HG03469 (cell line): ENCODE measurements at regions not wholly inside any gene's neighbourhood (a gene's known extent, or its start where the extent isn't known, plus 50 kb on each side); places are given as distances from the start of the nearest gene placed in this dataset.
"Not testable (repeated sequence)": the region's sequence is repeated elsewhere in the genome, so short reads cannot be mapped to it uniquely, and the experiment has no call there.

ENCODE experiments used
- ATAC-seq: cut with Tn5 transposase; IDR thresholded peaks from one replicate; pipeline ENCODE4 v1.9.1; 2021; ENCODE audit warnings: mild to moderate bottlenecking, moderate library complexity, moderate number of reproducible peaks; ENCODE audit not compliant: unreplicated experiment

DNA sequence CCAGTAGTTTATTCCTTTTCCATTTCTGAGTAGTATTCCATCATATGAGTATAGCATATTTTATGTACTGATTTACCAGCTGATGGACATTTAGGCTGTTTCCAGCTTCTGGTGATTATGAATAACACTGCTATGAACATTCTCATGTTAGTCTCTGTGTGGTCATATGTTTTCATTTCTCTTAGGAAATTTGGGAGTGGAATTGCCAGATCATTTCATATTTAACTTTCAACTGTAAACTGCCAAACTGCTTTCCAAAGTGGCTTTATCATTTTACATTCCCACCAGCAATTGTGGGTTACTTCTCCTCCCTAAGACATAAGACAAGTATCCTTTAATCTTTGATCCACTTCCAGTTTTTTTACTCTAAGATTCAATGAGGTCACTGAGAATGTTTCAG lies 85.7 kb upstream of the RALGPS2 start:
- ATAC-seq = no peak

GRCh38 chr1:178642282-178642681 lies 82.8 kb upstream of the RALGPS2 start:
- no peak for ATAC-seq

DNA sequence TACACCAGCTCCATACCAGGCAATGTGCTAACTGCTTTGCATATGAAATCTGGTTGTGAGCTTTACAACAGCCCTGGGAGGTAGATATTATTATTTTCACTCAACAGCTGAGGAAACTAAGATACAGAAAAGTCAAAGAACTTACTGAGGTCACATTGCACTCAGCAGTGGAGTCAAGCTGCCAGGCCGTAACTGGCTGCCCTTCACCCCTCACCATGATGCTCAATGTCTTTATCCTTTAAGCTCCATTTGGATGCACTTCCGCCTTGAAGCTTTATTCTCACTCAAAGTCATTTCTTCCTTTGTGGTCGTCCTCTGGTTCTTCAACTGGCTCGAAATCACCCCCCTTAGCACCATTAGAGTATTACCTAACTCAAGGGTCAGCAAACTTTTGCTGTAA lies 81.7 kb upstream of the RALGPS2 start:
- no peak for ATAC-seq

GRCh38 chr1:178643831-178644230 lies 81.2 kb upstream of the RALGPS2 start:
- no peak for ATAC-seq

DNA sequence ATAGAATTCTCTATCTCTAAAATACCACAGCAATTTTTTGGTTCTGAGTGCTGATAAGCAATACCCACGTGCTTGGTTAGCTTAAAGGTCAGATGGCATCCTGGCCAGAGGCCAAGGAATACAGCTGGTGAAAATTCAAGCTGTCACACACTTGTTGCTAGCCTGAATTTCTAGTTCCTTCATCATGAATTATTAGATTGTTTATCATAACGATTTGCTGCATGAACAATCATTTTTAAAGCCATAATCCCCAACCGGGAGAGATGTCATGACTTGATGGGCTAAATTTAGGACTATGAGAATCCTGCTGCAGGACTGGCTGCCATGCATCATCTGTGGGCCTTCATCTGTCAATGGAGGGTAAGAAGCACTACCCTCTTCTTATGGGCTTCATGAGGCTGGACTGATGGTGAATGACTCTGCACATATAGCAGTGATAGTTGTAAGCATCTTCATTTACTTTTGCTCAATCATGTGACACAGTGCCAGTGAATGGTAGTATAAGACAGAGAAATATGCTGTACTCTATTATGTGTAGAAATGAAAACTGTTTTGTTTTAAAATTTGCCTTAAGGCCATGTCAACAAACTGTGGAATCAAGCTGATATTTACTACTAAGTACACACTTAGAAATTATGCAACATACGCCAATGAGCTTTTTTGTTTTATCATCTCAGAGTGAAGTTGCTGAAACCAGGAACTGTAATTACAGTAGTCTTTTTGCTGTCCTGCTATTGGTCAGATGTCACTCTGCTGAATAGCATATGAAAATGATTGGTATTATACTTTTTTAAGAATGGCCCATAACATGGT lies 80.5 kb upstream of the RALGPS2 start:
- no peak for ATAC-seq

GRCh38 chr1:178645157-178645807 lies 79.8 kb upstream of the RALGPS2 start:
- ATAC-seq = no peak

- no peak for ATAC-seq
These were observed 79.2 kb upstream of the RALGPS2 start for GRCh38 chr1:178645808-178646200.

- ATAC-seq = no peak
These were observed 78.2 kb upstream of the RALGPS2 start for GRCh38 chr1:178646821-178647220.

DNA sequence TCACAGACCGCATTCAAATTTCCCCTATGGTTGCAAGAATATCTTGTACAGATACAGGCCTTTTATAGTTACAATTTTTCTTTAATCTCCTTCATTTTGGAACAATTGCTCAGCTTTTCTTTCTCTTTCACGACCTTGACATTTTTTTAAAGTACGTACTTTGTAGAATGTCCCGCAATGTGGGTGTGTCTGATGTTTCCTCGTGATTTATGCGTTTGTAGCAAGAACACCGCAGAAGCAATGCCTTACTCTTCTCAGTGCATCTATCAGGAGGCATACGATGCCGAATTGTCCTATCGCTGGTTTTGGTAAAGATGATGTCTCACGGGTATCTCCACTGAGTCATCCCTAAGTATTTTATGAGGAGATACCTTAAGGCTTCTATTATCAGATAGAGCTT lies 76.9 kb upstream of the RALGPS2 start:
- ATAC-seq = no peak

- ATAC-seq = no peak
These were observed 75.3 kb upstream of the RALGPS2 start for GRCh38 chr1:178649582-178650350.

- ATAC-seq = no peak
These were observed 74.0 kb upstream of the RALGPS2 start for GRCh38 chr1:178650934-178651511.

- ATAC-seq = no peak
These were observed 73.3 kb upstream of the RALGPS2 start for GRCh38 chr1:178651742-178652141.

- ATAC-seq = no peak
These were observed 72.2 kb upstream of the RALGPS2 start for GRCh38 chr1:178652506-178653490.

DNA sequence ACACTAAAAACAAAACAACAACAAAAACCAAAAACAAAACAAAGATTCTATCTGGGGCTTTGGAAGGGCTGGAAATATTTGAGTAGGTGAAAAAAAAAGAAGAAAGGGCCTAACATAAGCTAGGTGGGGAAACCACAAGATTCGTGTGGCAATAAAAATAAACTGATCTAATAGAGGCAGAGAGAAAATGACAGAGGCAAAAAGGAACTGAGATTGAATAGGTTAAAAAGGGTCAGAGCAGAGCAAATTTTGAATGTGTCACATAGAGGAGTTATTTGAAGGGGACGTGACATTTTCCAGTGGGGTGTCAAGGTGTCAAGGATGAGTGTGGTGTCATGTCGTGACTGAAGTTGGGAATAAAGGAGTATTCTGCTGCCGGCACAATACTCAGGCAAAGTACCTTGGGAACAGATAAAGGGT lies 65.2 kb upstream of the RALGPS2 start:
- peak; percentile 58 for ATAC-seq

DNA sequence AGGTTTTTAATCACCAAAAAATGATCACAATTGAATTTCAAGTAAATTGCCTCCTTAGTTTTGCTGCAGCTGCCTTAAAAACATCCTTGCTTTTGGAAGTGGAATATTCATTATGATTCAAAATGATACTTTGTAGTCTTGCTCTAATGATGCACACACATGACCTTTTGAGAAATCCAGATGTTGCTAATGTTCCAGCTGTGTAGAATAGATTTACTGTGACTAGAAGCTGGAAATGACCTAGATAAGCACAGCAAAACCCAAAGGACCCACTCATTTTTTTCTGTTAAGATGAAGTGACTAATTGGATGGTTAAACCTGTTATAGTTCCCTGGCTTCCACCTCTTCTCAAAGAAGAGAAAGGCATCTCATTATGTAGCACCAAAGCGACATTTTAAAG lies 64.6 kb upstream of the RALGPS2 start:
- ATAC-seq = no peak

GRCh38 chr1:178664278-178664677 lies 60.8 kb upstream of the RALGPS2 start:
- ATAC-seq = peak; percentile 75

GRCh38 chr1:178665579-178665978 lies 59.5 kb upstream of the RALGPS2 start:
- no peak for ATAC-seq

- not testable (repeated sequence) for ATAC-seq
These were observed 58.2 kb upstream of the RALGPS2 start for GRCh38 chr1:178666891-178667290.

GRCh38 chr1:178672434-178672833 lies 52.6 kb upstream of the RALGPS2 start:
- ATAC-seq = no peak

- ATAC-seq = not testable (repeated sequence)
These were observed 50.5 kb upstream of the RALGPS2 start for GRCh38 chr1:178674559-178674958.
